Stomach (tissue), 8 donors: ENCODE measurements at regions not wholly inside any gene's neighbourhood (a gene's known extent, or its start where the extent isn't known, plus 50 kb on each side); places are given as distances from the start of the nearest gene placed in this dataset.

Source experiments
- DNase-seq, 2 donors: peaks; one replicate each; pipeline versions ENCODE4 v3.0.0 to v3.0.0-alpha.2; 2013 to 2019
- H3K27ac ChIP-seq, 5 donors: fragments of 200-600 bp in 4 of 5; sonication (generic) in 4 of 5; one replicate each; pipeline ENCODE4 v1.5.1; 2013 to 2019; ENCODE audit warnings: mild to moderate bottlenecking in 1 of 5, moderate library complexity in 1 of 5
- H3K27me3 ChIP-seq, 3 donors: fragments of 200-600 bp; sonication (generic); one replicate each; pipeline ENCODE4 v1.5.1; 2017 to 2019; ENCODE audit warnings: mixed run types in 1 of 3
- H3K36me3 ChIP-seq, 4 donors: fragments of 200-600 bp; sonication (generic); 1 replicate in 3 of 4; 2 replicates in 1 of 4; pipeline ENCODE4 v1.5.1; 2016 to 2019
- H3K4me1 ChIP-seq, 4 donors: fragments of 200-600 bp; sonication (generic); one replicate each; pipeline ENCODE4 v1.5.1; 2016 to 2019
- H3K4me3 ChIP-seq, 4 donors: fragments of 200-600 bp; sonication (generic) in 3 of 4; one replicate each; pipeline ENCODE4 v1.5.1; 2016 to 2019; ENCODE audit warnings: mild to moderate bottlenecking in 1 of 4
- H3K9me3 ChIP-seq, 4 donors: fragments of 200-600 bp; sonication (generic); one replicate each; pipeline ENCODE4 v1.5.1; 2016 to 2019
- CTCF ChIP-seq, 7 experiments: fragments of 450-650 bp in 4 of 7; fragments of 200-600 bp in 3 of 7; sonication (generic) in 3 of 7; IDR thresholded peaks; one replicate each; pipeline ENCODE4 v1.5.1; 2016 to 2019; ENCODE audit warnings: antibody characterized with exemption in 7 of 7, control low read depth in 2 of 7, mild to moderate bottlenecking in 1 of 7
- EP300 ChIP-seq: sonication (generic); formaldehyde crosslinking; IDR thresholded peaks from one replicate; pipeline ENCODE4 v1.6.1; 2017; ENCODE audit warnings: antibody characterized with exemption
- POLR2A ChIP-seq, 4 donors: fragments of 450-650 bp; IDR thresholded peaks; one replicate each; pipeline ENCODE4 v1.6.1; 2016; ENCODE audit warnings: antibody characterized with exemption in 4 of 4, control low read depth in 2 of 4, mild to moderate bottlenecking in 1 of 4, moderate library complexity in 1 of 4
- POLR2AphosphoS5 ChIP-seq, 3 donors: sonication (generic); formaldehyde crosslinking; IDR thresholded peaks; one replicate each; pipeline ENCODE4 v1.6.1; 2016; ENCODE audit warnings: antibody characterized with exemption in 3 of 3
- WGBS, 5 donors: extraction: QIAGEN DNeasy Blood & Tissue Kit in 3 of 5; methylation state at CpG; one replicate each; pipeline versions ENCODE4 v1.1.5 to v1.1.7; 2013 to 2018; 5-methylcytosine and 5-hydroxymethylcytosine counted together
- intact Hi-C: fragments of 100-400 bp; cut with DNase I; formaldehyde crosslinking; loops from one replicate; pipeline ENCODE4 v1.15.1; 2023; ENCODE audit warnings: low total_unique reads
- donor health status: healthy with polysubstance abuse.
- donor health status: Bipolar disorder and iron deficiency.
- donor health status: healthy.

DNA sequence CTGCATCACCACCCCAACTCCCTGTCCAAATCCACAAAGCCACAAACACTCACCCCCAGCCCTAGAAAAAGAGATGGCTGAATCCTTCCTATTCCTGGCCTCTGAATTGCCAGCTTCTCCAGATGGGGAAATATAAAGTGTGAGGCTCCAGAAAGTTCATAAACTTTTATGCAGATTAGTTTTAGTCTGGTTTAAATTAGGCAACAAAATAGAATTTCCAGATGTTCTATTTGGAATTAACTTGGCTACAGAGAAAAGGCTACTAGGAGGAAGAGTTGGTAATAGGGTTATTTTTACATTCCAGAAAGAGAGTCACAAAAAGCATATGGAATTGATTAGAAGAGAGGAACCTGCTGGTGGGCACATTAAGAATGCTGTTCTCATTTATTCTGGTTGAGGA, 56.0 kb downstream of the EN1 start:
- H3K4me3 ChIP-seq: no peak overlapping the region
- TF ChIP-seq POLR2A (IDR thresholded peaks at IDR 0.05): no peak
- no peak for TF ChIP-seq CTCF (IDR thresholded peaks at IDR 0.05)
- TF ChIP-seq POLR2AphosphoS5 (IDR thresholded peaks at IDR 0.05): no peak
- TF ChIP-seq EP300: no peak
- H3K4me1 ChIP-seq: no peaks in the 10 kb centered on the region
- DNase-seq: no peak
- intact Hi-C loops: no loop called here
- peaks cover 0 to 37% (median 4%) of the 10 kb centered on the region in 3 donors for H3K27me3 ChIP-seq
- H3K36me3 ChIP-seq: no peaks in the 10 kb centered on the region
- H3K9me3 ChIP-seq: no peaks in the 10 kb centered on the region
- H3K27ac ChIP-seq: no peak overlapping the region

- no peak for DNase-seq
- TF ChIP-seq EP300: no peak
- no peak for TF ChIP-seq POLR2AphosphoS5 (IDR thresholded peaks at IDR 0.05)
- no peak for TF ChIP-seq CTCF (IDR thresholded peaks at IDR 0.05)
- no peak for TF ChIP-seq POLR2A (IDR thresholded peaks at IDR 0.05)
- Histone ChIP-seq H3K4me3 (no peak overlapping the region), H3K4me1 (no peaks in the 10 kb centered on the region), H3K27ac (no peak overlapping the region), H3K27me3 (peaks cover 0 to 28% (median 4%) of the 10 kb centered on the region in 3 donors), H3K9me3 (no peaks in the 10 kb centered on the region), H3K36me3 (no peaks in the 10 kb centered on the region)
- intact Hi-C loops: no loop called here
- 42 to 66% (median 56%) methylated on average over 7 of the region's 7 CpGs for WGBS, 5 donors
These were observed 60.7 kb downstream of the EN1 start for GRCh38 chr2:118786746-118787145.

DNA sequence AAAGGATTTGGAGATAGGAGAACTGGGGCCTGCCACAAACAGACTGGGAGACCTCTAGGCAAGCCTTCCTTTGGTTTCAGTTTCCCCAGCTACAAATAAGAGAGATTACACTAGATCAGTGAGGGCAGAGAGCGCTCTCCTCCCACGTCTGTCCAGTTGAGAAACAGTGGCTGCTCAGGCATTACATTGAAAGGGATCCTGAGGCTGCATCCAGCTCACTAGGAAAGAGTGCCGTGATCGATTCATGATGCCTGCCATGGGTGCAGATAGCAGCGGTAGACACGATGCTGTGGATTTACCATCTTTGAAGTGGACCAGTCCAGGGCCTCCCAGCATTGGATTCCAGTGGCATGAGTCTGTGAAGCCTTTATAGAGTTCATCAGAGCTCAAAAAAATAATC, 62.6 kb downstream of the EN1 start:
- intact Hi-C loops: no loop called here
- DNase-seq: no peak
- Histone ChIP-seq H3K4me3 (no peak overlapping the region), H3K36me3 (no peaks in the 10 kb centered on the region), H3K27ac (no peak overlapping the region), H3K4me1 (no peaks in the 10 kb centered on the region), H3K27me3 (peaks cover 0 to 33% (median 4%) of the 10 kb centered on the region in 3 donors), H3K9me3 (no peaks in the 10 kb centered on the region)
- WGBS, 5 donors: 52 to 80% (median 76%) methylated on average over 6 of the region's 6 CpGs
- TF ChIP-seq CTCF (IDR thresholded peaks at IDR 0.05) (no peak), EP300 (no peak), POLR2A (IDR thresholded peaks at IDR 0.05) (no peak), POLR2AphosphoS5 (IDR thresholded peaks at IDR 0.05) (no peak)

DNA sequence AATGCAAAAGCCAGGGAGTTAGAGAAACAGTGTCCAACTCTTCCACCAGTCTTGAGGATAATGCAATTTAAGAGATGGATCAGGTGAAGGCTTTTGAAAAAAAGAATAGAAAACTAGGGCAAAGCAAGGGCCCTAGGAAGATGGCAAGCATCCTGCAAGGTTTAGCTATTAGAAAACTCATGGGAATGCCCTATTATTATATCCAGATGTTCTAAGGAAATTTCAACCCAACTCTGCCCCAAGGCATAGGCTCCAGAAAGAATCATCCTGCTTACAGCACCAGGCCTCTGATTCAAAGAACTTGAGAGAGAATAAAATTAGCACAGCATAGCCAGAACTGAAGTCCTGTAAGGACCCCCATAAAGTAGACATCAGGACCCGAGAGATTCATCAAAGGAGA, 68.1 kb downstream of the EN1 start:
- Histone ChIP-seq H3K4me1 (peaks cover 0 to 11% (median 8%) of the 10 kb centered on the region in 4 donors), H3K27me3 (peaks cover 2 to 48% (median 19%) of the 10 kb centered on the region in 3 donors), H3K36me3 (no peaks in the 10 kb centered on the region), H3K9me3 (no peaks in the 10 kb centered on the region), H3K27ac (no peak overlapping the region), H3K4me3 (no peak overlapping the region)
- DNase-seq: no peak
- TF ChIP-seq POLR2A (IDR thresholded peaks at IDR 0.05) (no peak), CTCF (IDR thresholded peaks at IDR 0.05) (no peak), EP300 (no peak), POLR2AphosphoS5 (IDR thresholded peaks at IDR 0.05) (no peak)
- 22 to 47% (median 41%) methylated on average over 1 of the region's 1 CpG for WGBS, 5 donors
- intact Hi-C loops: no loop called here
